Neuronal stem cell (in vitro differentiated cells): ENCODE measurements at regions not wholly inside any gene's neighbourhood (a gene's known extent, or its start where the extent isn't known, plus 50 kb on each side); places are given as distances from the start of the nearest gene placed in this dataset.
"Not testable (repeated sequence)": the region's sequence is repeated elsewhere in the genome, so short reads cannot be mapped to it uniquely, and the experiment has no call there.

Experiments used
- DNase-seq: peaks from one replicate; pipeline ENCODE4 v3.0.0-alpha.2; 2013; ENCODE audit warnings: low spot score
- H2AFZ ChIP-seq: one replicate; pipeline ENCODE4 v1.6.1; 2013; ENCODE audit warnings: mild to moderate bottlenecking, low read length, inconsistent platforms
- H2AK5ac ChIP-seq: 2 replicates; pipeline ENCODE4 v1.6.1; 2013; ENCODE audit warnings: low read depth, mild to moderate bottlenecking, inconsistent platforms, low read length, moderate library complexity, mixed read lengths
- H2BK120ac ChIP-seq: 2 replicates; pipeline ENCODE4 v1.6.1; 2013; ENCODE audit warnings: low read depth, mild to moderate bottlenecking, inconsistent platforms, low read length, moderate library complexity, mixed read lengths
- H2BK12ac ChIP-seq: one replicate; pipeline ENCODE4 v1.6.1; 2013; ENCODE audit warnings: low read length, inconsistent platforms
- H2BK15ac ChIP-seq: 2 replicates; pipeline ENCODE4 v1.6.1; 2013; ENCODE audit warnings: mild to moderate bottlenecking, low read length, inconsistent platforms, mixed read lengths
- H2BK5ac ChIP-seq: one replicate; pipeline ENCODE4 v1.6.1; 2013; ENCODE audit warnings: inconsistent platforms, mild to moderate bottlenecking, low read length, moderate library complexity
- H3K14ac ChIP-seq: one replicate; pipeline ENCODE4 v1.6.1; 2013; ENCODE audit warnings: low read length, inconsistent platforms
- H3K18ac ChIP-seq: 2 replicates; pipeline ENCODE4 v1.6.1; 2013; ENCODE audit warnings: low read length, inconsistent platforms
- H3K23ac ChIP-seq: 2 replicates; pipeline ENCODE4 v1.6.1; 2013; ENCODE audit warnings: low read depth, mild to moderate bottlenecking, mixed read lengths, low read length, inconsistent platforms; ENCODE audit not compliant: poor library complexity
- H3K27ac ChIP-seq: replicated peaks from 3 replicates; pipeline ENCODE4 v1.5.1; 2013; ENCODE audit warnings: low read length, inconsistent platforms
- H3K27me3 ChIP-seq, 3 experiments: 2 replicates each; pipeline ENCODE4 v1.6.1; 2013; ENCODE audit warnings: low read length in 3 of 3, mild to moderate bottlenecking in 2 of 3, inconsistent platforms in 1 of 3, low read depth in 1 of 3, mixed read lengths in 1 of 3, moderate library complexity in 1 of 3; ENCODE audit not compliant: control insufficient read depth in 3 of 3, insufficient read depth in 3 of 3
- H3K36me3 ChIP-seq, 2 donors: replicated peaks in 1 of 2; 2 replicates each; pipeline ENCODE4 v1.6.1; 2013; ENCODE audit warnings: low read length in 2 of 2; ENCODE audit not compliant: control insufficient read depth in 2 of 2, insufficient read depth in 2 of 2
- H3K4ac ChIP-seq: 2 replicates; pipeline ENCODE4 v1.6.1; 2013; ENCODE audit warnings: inconsistent platforms, mild to moderate bottlenecking, low read length, moderate library complexity
- H3K4me1 ChIP-seq, 2 donors: 1 replicate in 1 of 2; 2 replicates in 1 of 2; pipeline ENCODE4 v1.6.1; 2013; ENCODE audit warnings: low read length in 2 of 2, low read depth in 1 of 2; ENCODE audit not compliant: control insufficient read depth in 2 of 2, insufficient read depth in 1 of 2
- H3K4me2 ChIP-seq: one replicate; pipeline ENCODE4 v1.6.1; 2013; ENCODE audit warnings: mild to moderate bottlenecking, low read length, inconsistent platforms; ENCODE audit not compliant: insufficient read depth, poor library complexity, severe bottlenecking
- H3K4me3 ChIP-seq, 2 donors: 2 replicates each; pipeline ENCODE4 v1.5.1; 2013; ENCODE audit warnings: low read length in 2 of 2, mild to moderate bottlenecking in 2 of 2, inconsistent platforms in 1 of 2, moderate library complexity in 1 of 2
- H3K79me1 ChIP-seq: one replicate; pipeline ENCODE4 v1.6.1; 2013; ENCODE audit warnings: low read depth, mild to moderate bottlenecking, inconsistent platforms, low read length, moderate library complexity
- H3K9ac ChIP-seq: one replicate; pipeline ENCODE4 v1.6.1; 2013; ENCODE audit warnings: mild to moderate bottlenecking, low read depth, low read length, inconsistent platforms; ENCODE audit not compliant: poor library complexity
- H3K9me3 ChIP-seq, 2 donors: replicated peaks in 1 of 2; 2 replicates each; pipeline versions ENCODE3 to v1.6.1; 2013; ENCODE audit warnings: low read length in 2 of 2, mild to moderate bottlenecking in 2 of 2, inconsistent platforms in 1 of 2, low read depth in 1 of 2, mixed read lengths in 1 of 2, moderate library complexity in 1 of 2; ENCODE audit not compliant: control insufficient read depth in 2 of 2, insufficient read depth in 1 of 2
- H4K8ac ChIP-seq: one replicate; pipeline ENCODE4 v1.6.1; 2013; ENCODE audit warnings: low read depth, mild to moderate bottlenecking, inconsistent platforms, low read length, moderate library complexity
- H4K91ac ChIP-seq: one replicate; pipeline ENCODE4 v1.6.1; 2013; ENCODE audit warnings: low read length, low read depth, mild to moderate bottlenecking, inconsistent platforms; ENCODE audit not compliant: poor library complexity
- WGBS, 2 donors: extraction: QIAGEN DNeasy Blood & Tissue Kit; methylation state at CpG; one replicate each; pipeline ENCODE4 v1.1.7; 2013; ENCODE audit warnings: missing lambda C conversion rate in 2 of 2, mixed read lengths in 1 of 2; ENCODE audit not compliant: insufficient read length in 2 of 2, insufficient replicate concordance in 1 of 2; ENCODE audit errors: extremely low coverage in 2 of 2; 5-methylcytosine and 5-hydroxymethylcytosine counted together

GRCh38 chr6:75031102-75031501 is 174.8 kb downstream of the COL12A1 start:
- not testable (repeated sequence) for H2BK5ac ChIP-seq, H3K23ac ChIP-seq, H3K14ac ChIP-seq, H4K8ac ChIP-seq, H3K9ac ChIP-seq, H3K79me1 ChIP-seq, H4K91ac ChIP-seq, H2BK12ac ChIP-seq, H3K9me3 ChIP-seq, H3K4me1 ChIP-seq, H2AFZ ChIP-seq, H3K27ac ChIP-seq, H3K4ac ChIP-seq, H3K4me3 ChIP-seq, H2AK5ac ChIP-seq, H3K27me3 ChIP-seq, DNase-seq, H2BK15ac ChIP-seq, H3K4me2 ChIP-seq, H3K36me3 ChIP-seq, H3K18ac ChIP-seq, H2BK120ac ChIP-seq
- no CpG with 5 or more reads among the region's 6 CpGs for WGBS, 2 donors

DNA sequence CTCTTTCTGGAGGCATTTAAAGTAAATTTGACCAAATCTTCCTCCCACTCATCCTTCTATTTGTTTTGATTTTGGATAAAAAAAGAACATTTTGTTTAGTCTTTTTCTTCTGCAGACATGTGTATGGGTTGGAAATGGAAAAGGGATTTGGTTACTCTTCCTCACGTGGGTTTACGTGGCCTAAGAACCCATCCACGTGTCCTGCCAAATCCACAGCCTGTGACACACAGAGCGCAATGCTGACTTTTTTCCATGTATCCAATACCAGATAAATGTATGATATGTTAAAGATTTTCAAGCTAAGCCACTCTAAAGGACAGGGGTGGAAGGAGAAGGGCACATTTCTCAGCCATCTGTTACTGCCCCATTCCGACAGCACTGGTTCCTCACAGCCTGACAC is 176.5 kb downstream of the COL12A1 start:
- Histone ChIP-seq H3K79me1 (no peaks in the 10 kb centered on the region), H2AFZ (no peak overlapping the region), H2BK15ac (no peak overlapping the region), H3K27me3 (peaks cover 0 to 3% (median 0%) of the 10 kb centered on the region in 3 experiments), H3K23ac (no peak overlapping the region), H3K4me1 (no peaks in the 10 kb centered on the region), H2BK120ac (no peak overlapping the region), H3K14ac (no peak overlapping the region), H3K4me3 (no peak overlapping the region), H2BK12ac (no peak overlapping the region), H2BK5ac (no peak overlapping the region), H2AK5ac (no peak overlapping the region), H3K36me3 (no peaks in the 10 kb centered on the region), H3K27ac (no peak overlapping the region), H4K91ac (no peak overlapping the region), H3K4ac (no peak overlapping the region), H4K8ac (no peak overlapping the region), H3K4me2 (no peak overlapping the region), H3K9ac (no peak overlapping the region), H3K9me3 (no peaks in the 10 kb centered on the region), H3K18ac (no peak overlapping the region)
- WGBS, 2 donors = no CpG with 5 or more reads among the region's 5 CpGs
- DNase-seq = no peak

DNA sequence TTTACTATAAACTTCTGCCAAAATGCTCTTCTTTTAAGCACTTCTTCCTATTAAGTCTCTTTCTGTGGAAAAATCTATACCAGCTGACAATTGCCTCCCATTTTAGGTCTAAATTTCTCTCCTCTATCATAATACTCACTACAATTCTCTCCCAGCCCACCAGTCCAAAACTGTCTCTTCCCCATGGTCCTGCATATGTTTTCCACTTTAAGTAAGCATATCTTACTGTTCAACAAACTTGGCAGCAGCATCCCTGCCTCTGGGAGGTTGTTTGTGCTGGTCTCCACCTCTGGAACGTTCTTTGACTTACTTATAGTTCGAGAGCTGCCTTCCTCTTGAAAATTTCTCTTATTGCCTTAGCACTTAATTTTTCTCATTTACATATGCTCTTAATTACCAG is 180.5 kb downstream of the COL12A1 start:
- H2AK5ac ChIP-seq = no peak overlapping the region
- no peak overlapping the region for H3K4me2 ChIP-seq
- H2BK12ac ChIP-seq = no peak overlapping the region
- H3K14ac ChIP-seq = no peak overlapping the region
- H3K4ac ChIP-seq = no peak overlapping the region
- no peaks in the 10 kb centered on the region for H3K4me1 ChIP-seq
- no peaks in the 10 kb centered on the region for H3K9me3 ChIP-seq
- H2BK5ac ChIP-seq = no peak overlapping the region
- no peak overlapping the region for H3K4me3 ChIP-seq
- no peak overlapping the region for H3K23ac ChIP-seq
- no peak overlapping the region for H4K91ac ChIP-seq
- no peak overlapping the region for H3K18ac ChIP-seq
- H3K9ac ChIP-seq = no peak overlapping the region
- H3K79me1 ChIP-seq = no peaks in the 10 kb centered on the region
- no peak overlapping the region for H2BK15ac ChIP-seq
- no peaks in the 10 kb centered on the region for H3K36me3 ChIP-seq
- H2AFZ ChIP-seq = no peak overlapping the region
- H3K27ac ChIP-seq = no peak overlapping the region
- peaks cover 0 to 3% (median 0%) of the 10 kb centered on the region in 3 experiments for H3K27me3 ChIP-seq
- DNase-seq = no peak
- WGBS, 2 donors = no CpG with 5 or more reads among the region's 2 CpGs
- H4K8ac ChIP-seq = no peak overlapping the region
- H2BK120ac ChIP-seq = no peak overlapping the region

DNA sequence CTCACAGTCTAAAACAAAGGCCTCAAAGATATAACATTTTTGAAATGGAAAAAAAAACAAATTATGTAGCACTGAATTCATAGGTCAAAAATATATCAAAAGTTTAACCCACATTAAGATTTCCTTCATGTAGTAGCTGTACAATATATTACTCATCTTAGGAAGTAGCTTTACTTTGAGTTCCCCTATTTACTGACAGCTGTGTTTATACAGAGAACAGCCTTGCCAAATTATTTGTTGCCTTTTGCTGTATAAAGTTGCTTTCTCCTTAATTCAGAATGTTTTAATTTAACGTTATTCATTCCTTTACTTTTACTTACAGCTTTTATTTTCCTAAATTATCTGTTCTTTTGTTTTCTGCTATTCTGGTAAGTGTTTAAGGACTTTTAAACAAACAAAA is 181.0 kb downstream of the COL12A1 start:
- Histone ChIP-seq H3K27ac (no peak overlapping the region), H4K8ac (no peak overlapping the region), H3K9ac (no peak overlapping the region), H3K23ac (no peak overlapping the region), H2BK15ac (no peak overlapping the region), H3K4me3 (no peak overlapping the region), H4K91ac (no peak overlapping the region), H3K14ac (no peak overlapping the region), H3K4me1 (no peaks in the 10 kb centered on the region), H2BK12ac (no peak overlapping the region), H2BK5ac (no peak overlapping the region), H3K36me3 (no peaks in the 10 kb centered on the region), H2AFZ (no peak overlapping the region), H3K27me3 (peaks cover 0 to 3% (median 0%) of the 10 kb centered on the region in 3 experiments), H2AK5ac (no peak overlapping the region), H3K79me1 (no peaks in the 10 kb centered on the region), H3K4me2 (no peak overlapping the region), H3K18ac (no peak overlapping the region), H3K9me3 (no peaks in the 10 kb centered on the region), H3K4ac (no peak overlapping the region), H2BK120ac (no peak overlapping the region)
- no peak for DNase-seq
- 100% methylated on average over 1 of the region's 1 CpG; no CpG with 5 or more reads in 1 of the 2 donors for WGBS, 2 donors
